ENCODE measurements at regions not wholly inside any gene's neighbourhood (a gene's known extent, or its start where the extent isn't known, plus 50 kb on each side); places are given as distances from the start of the nearest gene placed in this dataset.

GRCh38 chr3:44108481-44108880 is 133.2 kb upstream of the TOPAZ1 start:
- TF ChIP-seq CTCF (IDR thresholded peaks at IDR 0.05): no peak
- no peak for TF ChIP-seq POLR2A (IDR thresholded peaks at IDR 0.05)
